Left renal pelvis (tissue), 4 donors: ENCODE measurements at regions not wholly inside any gene's neighbourhood (a gene's known extent, or its start where the extent isn't known, plus 50 kb on each side); places are given as distances from the start of the nearest gene placed in this dataset.

Experiments used
- DNase-seq, 4 donors: peaks; one replicate each; pipeline ENCODE4 v3.0.0-alpha.2; 2013; ENCODE audit warnings: low read depth in 4 of 4, low spot score in 3 of 4

DNA sequence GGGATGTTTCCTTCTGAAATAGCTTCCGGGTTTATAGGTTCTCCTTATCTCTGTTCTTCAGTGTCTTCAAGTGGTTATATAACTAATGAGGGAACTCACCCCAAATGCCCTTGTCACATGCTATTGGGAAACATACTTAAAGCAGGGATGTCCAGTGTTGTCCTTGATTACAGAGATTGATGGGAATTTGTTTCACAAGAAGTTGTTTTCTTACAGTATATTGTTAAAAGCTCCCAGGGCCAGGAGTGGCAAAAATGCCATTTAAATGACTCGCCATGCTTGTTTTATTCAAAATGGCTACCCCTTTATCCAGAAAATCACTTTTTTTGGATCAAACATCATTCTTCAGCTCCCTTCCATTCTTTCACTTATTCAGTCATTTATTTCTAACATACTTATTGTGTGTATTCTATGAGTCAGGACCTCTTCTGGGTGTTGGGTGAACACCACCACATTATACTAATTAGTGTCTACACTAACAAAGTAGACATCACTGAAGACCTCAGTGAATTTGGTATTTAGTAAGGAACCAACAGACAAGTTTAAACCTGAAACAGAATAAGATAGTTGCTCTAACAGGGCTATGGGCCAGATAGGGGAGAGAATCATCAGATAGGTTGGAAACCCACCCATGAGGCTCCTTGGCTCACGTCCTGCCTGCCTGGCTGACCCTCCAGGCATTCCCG is 791.1 kb downstream of the MAFB start:
- no peak for DNase-seq

DNA sequence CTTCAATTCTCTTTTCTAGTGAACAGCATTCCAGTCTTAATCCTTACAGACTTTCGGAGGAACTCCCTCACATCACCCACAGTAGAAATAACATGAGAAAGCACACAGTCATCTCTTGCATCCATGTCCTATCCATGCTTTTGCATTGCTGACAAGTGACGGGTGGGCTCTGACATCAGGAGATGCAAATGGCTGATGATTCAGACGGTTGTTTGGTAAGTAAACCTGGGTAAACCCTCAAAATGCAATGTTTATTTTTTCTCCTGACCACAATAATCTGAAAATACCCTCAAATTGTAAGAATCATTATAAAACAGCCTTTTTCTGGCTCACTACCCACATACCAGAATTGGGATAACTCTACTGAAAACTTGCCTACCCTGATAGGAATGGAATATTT is 792.0 kb downstream of the MAFB start:
- no peak for DNase-seq

DNA sequence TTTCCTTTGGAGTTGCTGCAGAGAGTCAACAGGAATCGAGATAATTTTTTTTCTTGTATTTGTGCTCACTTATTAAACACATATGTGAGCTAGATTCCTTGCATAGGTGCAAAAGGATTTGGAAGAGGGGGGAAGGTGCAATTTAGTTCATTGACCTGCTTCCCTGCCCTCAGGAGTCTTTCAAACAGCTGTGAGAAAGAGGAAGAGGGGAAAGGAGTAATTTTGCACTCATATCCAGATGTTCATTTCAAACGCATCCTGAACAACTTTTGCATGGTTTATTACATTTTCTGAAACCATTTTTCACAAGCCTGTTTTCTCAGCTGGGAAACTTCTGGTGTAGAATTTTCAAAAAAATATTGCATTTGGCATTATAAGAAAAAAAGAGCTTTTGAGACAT is 795.0 kb downstream of the MAFB start:
- no peak for DNase-seq

DNA sequence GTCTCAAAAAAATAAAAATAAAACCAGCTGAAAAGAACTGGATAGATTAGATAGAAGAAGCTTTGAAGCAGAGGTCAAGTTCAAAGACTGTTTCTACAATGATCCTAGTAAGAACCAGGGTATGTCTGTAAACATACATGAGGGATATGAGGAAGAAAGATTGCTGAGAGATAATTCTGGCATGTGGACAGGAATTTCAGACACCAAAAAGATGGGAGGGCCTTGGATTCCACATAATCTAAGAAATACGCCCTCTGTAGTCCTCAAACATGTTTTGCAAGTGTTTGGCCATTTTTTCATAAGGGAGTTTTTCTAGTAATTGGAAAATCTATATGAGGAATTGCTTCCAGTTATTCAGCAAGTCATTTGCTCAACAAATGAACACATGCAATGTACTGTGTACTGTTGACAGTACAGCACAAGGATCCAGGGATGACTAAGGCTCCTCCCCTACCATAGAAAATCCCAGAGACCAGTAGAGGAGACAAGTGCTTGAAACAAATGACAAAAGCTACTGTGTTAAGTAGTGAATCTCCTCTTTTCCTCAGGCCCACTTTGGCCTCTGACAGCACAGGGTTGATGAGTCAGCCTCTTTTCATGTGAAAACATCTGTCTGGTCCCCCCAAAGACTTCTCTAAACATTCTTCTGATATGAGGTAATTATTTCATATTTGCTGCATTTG is 795.9 kb downstream of the MAFB start:
- no peak for DNase-seq

DNA sequence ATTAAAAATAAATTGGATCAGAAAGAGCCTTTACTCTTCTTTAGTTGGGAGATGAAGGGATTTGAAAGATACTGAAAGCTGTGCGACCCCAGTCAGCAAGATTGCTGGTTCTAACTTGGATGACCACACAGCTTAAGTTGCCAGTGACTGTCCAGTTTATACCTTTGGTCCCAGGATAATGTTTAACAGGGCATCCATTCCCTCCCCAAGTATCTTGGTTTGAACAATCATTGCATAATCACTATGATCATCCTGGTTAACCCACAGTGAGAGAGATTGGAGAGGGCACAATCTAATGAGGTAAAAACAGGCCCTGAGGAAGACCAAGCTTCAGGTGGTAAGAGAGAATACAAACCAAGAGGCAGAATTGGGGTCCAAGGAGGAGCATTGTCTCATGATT is 798.3 kb downstream of the MAFB start:
- DNase-seq: no peak

DNA sequence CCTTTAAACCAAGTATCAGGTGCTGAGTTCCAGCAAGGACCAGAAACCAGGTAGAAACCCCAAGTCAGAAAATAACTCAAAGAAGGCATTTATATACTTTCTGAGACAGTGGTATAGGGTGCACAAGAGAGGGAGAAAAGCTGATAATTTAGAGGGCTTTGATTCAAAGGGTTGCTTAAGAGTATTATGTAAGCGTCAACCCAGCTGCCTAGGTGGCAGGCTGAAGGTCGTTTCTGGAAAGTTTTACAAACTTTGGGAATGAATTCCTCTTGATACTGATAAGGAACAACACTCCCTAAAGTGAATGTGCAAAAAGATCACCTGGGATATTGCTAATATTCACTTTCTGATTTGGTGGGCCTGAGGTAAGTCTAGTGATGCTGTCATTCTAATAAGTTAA is 800.7 kb downstream of the MAFB start:
- DNase-seq: no peak

DNA sequence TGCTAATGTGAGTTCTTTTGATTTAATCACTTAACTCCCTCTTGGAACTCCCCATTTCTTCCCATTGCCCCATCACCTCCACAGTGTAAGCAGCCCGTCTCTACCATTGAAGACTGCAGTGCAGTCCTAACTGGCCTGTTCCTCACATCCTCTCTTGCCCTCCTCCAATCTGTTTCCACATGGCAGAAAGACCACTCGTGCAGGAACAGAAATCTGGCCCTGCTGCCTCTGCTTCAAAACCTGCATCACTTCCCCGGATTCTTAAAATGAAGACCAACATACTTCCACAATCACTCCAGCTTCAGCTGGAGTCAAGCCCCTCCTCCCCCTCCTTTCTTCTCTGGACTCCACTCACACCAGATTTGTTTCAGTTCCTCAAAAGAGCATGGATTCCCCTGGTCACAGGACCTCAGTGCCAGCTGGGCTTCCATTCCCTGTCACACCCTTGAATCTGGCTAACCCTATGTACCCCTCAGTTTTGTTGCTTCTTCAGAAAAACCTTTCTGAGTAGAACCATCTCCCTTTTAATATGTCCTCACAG is 802.3 kb downstream of the MAFB start:
- DNase-seq: no peak

DNA sequence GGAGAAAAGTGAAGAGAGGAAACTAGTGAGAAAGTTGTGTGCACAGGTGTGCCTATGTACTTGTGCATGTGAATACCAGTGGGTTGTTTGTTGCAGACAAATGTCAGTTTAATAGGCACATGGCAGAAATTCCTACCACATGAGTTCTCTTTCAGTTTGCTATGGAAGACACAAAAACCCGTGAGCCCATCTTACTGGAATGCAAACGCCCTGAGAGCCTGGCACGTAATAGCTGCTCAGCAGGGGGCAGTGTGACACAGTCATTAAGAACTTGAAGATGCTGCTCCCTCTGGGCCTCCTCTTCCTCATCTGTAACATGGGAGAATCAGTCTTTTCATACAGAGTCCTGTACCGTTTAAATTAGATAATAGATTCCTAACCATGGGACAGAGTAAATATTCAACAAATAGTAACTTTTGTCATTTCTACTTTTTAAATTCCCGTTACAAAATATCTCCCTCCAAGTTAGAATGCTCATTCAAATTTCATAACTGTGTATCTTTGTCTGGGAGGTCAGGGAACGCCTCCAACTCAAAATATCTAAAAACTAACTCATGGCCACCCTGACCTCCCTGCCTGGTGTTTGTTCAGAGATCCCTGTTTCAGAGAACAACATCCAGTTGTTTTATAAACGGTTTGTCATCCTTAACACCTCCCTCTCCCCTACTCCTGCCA is 802.9 kb downstream of the MAFB start:
- no peak for DNase-seq

DNA sequence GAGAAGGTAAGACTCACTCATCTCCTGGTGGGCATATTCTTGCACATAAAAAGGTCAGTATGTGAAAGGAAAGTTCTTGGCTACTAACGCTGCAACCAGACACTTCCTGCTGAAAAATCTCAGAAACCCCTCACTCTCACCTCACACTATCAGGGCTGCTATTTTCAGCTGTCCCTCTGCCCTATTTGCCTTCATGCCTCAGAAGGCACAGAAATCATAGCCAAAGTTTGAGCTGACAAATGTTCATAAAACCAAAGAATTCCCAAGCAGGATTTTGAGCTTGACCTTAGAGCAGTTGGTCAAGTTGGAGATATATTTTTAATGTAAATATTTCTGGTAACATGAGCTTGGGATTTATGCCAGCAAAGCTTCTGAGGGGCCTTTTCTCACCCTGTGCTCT is 806.2 kb downstream of the MAFB start:
- DNase-seq: no peak

DNA sequence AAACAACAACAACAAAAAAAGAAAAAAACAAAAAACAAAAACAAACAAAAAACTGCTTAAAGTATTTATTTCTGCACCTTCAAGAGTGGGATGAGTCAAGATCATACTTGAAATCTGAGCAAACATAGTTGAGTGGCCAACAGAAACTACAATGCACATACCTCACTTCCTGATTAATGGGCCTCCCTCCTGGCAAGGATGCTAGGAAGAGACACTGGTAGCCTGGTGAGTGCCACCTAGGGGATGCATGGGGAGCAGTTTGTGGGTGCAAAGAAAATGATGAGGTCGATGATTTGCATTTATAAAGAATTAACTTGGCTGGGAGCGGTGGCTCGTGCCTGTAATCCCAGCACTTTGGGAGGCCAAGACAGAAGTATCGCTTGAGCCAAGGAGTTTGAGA is 808.1 kb downstream of the MAFB start:
- DNase-seq: no peak

DNA sequence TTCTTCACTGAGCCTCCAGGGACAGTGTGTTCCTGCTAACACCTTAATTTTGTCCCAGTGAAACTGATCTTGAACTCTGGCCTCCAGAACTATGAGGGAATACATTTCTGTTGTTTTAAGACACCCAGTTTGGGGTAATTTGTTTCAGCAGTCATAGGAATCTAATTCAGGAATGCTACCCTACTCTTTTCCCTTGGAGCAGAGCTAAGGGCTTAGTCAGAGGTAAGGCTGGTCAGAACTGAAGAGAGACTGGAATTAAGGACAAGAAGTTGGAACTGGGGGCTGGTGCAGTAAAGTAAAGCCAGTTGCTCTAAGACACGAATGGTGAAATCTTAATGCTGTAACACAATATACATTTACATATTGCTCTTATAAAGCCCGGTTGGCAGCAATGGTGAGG is 809.7 kb downstream of the MAFB start:
- DNase-seq: no peak

DNA sequence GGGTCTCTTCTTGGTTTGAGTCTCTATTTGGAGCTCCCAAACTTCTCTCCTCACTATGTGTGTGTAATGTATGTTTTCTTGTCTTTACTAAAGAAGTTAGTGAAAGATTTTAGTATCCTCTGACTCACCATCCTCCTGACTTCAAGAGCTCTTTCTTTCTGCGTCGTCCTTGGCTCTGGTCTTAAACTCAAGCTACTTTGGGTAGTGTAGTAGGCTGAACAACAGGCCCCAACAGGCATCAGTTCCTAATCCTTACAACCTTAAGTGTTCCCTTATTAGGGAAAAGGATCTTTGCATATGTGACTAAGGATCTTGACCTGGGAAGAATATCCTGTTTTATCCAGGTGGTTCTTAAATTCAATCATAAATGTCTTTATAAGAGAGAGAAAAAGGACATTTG is 810.2 kb downstream of the MAFB start:
- DNase-seq: no peak

DNA sequence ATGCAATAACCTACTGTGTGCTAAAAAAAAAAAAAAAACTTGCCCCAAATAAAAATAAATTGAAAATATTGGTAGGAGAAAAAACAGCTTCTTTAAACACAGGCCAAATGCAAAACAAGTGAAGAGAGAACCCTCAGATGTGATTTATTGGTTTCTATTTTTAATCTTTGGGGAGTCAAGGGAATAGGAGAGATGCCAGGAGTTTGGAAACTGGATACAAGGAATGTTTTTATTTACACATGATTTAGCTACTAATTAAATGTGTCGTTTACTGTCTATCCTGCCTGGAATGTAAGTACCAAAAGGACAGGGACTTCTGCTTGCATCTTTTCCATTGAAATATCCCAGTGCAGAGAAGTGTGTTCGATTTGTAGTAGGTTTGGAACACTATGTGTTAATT is 810.7 kb downstream of the MAFB start:
- DNase-seq: no peak

DNA sequence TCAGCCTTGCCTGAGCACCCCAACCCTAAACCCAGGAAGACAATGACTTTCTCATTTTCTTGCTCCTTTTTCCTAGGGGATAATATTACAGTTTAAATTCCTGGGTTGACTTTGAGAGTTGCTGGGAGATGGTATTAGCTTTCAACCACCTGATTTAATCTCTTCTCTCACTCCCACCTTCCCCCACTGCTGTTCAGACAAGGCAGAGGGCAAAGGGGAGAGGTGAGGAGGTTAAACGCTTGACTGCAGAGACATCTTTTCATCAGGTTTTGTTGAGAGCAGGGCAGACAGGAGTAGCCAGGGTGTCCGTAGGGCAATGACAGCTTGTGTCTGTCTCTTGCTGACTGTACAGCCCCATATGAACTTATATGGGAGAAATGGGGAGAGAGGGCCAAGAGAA is 811.2 kb downstream of the MAFB start:
- DNase-seq: no peak

DNA sequence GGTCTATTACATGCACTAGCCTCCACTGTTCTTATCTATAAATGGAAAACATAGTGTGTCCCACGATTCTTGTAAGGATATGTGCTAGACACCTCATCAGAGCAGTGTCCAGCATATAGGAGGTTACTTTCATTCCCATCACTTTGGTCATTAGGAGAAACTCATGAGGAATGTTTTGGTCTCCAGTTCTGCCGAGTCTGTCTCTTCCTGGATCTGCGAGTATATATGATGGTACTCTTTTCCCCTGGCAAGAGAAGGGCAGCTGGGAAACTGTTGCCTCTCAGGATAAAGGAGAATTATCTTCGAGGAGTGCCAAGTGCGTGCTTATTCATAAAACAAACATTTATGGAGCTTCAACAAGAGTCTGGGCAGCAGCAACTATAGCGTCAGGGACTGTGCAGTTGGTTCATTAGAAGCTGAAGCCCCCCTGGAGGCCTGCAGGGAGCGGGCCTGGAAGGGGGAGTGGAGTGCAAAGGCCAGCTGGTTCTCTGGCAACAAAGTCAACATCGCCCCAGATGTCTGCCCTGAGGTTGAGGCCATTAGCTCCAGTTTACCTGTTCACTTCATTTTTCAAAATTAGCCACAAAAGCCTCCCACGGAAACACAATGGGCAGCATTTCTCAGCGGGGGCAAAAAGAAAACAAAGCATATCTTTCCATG is 811.9 kb downstream of the MAFB start:
- DNase-seq: no peak

DNA sequence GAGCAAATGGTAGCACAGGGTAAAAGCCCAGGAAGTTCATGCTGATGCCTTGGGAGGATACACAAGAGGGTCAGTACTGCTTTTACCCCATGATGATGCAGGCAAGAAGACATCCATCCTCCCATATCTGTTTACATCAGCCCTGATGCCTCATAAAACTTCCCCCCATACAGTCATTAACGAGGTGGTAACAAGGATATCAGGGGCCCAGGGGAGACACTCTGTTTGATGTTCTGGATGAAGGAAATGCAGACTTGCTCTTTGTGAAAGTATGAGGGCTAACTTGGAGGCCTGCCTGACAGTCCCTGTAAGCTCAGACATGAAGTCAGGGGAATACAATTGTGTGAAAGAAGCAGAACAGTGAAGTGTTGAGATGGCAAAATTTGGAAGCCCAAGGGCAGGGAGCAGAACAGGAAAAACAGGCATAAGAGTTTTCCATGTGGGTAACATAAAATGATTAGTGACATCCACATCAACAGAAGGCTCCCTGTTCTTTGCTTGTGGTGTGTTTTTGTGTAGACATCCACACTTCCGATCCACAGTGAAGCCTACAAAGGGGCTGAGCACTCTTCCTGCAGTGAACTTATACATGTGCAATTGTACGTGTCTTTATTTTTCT is 813.4 kb downstream of the MAFB start:
- DNase-seq: no peak

DNA sequence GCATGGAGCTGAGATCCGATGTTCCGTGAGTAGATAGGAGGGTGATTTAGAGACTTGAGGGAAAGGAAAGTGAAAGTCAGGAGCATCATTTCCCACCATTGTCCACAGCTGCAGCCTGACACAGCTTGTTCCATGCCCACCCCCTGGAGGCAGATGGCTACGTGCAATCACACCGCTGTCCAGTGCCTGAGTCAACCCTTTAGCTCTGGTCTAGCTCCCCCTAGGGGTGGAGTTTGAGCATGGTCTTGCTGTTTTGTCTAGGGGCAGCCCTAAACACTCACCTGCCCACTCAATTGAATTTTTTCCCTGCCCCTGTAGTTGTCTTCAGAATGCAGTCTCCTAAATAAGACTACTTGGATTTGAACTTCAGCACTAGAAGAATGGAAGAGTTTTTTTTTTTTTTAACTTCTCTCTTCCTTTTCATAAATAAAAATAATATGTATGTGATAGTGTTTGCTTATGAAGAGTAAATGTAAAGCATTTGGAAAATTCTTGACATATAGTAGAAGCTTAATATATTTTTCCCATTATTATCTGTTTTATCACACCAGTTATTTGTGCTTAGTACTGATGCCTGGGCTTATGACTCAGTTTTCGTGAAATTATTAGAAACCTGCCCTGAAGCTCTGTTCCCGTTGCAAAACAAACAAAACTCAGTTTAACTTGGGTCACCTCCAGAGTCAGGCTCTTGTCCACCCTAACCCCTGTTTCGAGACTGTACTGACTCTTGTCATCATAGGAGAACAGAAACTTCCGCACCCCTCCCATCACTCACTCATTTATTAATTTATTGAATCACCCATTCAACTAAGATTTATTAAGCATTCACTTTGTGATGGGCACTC is 814.8 kb downstream of the MAFB start:
- DNase-seq: no peak

DNA sequence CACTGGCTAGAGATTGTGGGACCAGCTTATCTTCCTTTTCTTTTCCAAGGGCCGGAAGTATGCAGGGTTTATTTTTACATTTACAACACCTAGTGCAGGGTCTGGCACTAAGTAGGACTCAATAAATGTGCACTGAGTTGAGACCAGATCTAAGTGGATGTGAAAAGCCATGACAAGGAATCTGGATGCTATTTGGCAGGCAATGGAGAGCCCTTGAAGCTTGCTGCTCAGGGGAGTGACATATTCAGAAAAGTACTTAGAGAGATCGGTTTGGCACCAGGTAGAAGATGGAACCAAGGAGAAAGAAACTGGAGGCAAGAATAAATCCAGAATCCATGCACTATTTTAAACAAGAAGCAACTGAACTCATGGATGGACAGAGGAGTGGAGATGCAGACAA is 815.8 kb downstream of the MAFB start:
- no peak for DNase-seq

DNA sequence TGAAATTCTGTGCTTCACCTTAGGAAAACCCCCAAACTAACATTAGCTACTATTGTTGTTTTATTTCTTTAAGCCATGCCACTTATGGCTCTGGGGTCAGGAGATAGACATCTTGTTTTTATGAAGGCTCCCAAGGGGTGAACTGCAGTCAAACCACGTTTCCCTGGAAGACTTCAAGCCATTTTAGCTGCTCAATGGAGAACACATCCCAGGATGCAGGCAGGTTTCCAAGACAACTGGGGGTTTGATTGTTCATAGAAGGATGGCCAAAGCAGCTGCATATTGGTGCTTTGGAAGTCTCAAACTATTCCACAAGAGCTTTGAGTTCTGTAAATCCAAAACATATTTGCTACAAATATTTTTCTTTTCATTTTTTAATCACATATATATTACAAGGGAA is 818.0 kb downstream of the MAFB start:
- no peak for DNase-seq

DNA sequence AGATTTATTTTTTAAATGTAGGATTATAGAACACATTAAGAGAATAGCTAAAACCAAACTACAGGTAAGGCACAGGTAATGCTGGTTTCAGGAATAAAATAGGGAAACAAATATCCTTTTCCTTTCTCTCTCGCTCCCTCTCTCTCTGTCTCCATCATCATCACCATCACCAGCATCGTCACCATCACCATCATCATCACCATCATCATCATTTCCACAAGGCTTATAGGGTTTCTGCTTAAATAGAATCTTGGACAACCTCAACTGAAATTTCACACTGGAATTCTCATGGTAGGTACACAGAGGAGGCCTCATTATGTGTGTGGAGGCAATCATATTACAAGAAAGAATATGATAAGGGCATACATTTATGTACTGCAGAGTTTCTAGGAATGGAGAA is 823.6 kb downstream of the MAFB start:
- no peak for DNase-seq
